ENCODE measurements at regions not wholly inside any gene's neighbourhood (a gene's known extent, or its start where the extent isn't known, plus 50 kb on each side); places are given as distances from the start of the nearest gene placed in this dataset.
"Not testable (repeated sequence)": the region's sequence is repeated elsewhere in the genome, so short reads cannot be mapped to it uniquely, and the experiment has no call there.

GRCh38 chr9:67635067-67635466 is 223.7 kb upstream of the ANKRD20A1 start:
- 43 to 50% methylated on average over 2 of the region's 6 CpGs for WGBS, 2 donors
- not testable (repeated sequence) for H3K9me3 ChIP-seq; H3K36me3 ChIP-seq; H3K4me3 ChIP-seq; H3K27me3 ChIP-seq; ATAC-seq (ENCODE audit: low FRiP score in 2 of 2); H3K27ac ChIP-seq; DNase-seq; H3K4me1 ChIP-seq

DNA sequence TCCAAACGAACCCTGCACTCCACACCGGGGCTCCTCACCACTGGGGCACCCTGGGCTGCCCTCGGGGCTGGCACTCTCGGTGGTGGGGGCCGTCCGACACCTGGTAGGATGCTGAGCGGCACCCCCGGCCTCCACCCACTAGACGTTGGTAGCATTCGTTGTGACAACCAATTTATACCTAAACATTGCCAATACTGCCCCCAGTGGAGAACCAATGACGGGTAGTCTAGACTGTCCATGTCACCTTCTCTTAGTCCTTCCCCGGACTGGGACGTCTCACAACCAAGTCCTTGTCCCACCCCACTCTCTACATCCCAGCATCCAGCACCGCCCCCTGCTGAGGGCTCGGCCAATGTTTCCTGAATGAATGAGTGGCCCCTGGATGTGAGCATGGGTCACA is 246.8 kb upstream of the ANKRD20A1 start:
- not testable (repeated sequence) for H3K27ac ChIP-seq, H3K27me3 ChIP-seq, H3K4me3 ChIP-seq, H3K4me1 ChIP-seq, H3K9me3 ChIP-seq, H3K36me3 ChIP-seq
- peak in 1 of 2 donors; percentile 75 for DNase-seq
- WGBS, 2 donors = 72 to 81% methylated on average over 10 to 13 of the region's 15 CpGs
- peak; percentile 54 to 85 for ATAC-seq (ENCODE audit: low FRiP score in 2 of 2)

DNA sequence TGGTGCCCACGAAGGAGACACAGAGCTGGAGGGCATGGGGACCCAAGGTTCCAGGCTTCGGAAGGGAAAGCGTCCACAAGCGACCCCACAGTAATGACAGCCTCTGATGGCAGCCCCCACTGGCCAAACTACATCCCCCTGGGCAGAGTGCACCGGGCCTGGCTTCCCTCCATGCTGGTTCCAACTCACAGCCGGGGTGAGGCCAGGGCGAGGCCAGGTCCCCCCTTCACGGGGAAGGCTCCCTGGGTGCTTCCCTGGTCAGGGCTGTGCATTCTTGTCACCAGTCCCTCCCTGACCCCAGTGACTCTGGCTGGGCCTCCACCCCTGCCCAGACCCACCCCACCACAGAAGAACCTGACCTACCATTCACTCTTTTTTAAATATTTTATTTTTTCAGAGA is 248.9 kb upstream of the ANKRD20A1 start:
- ATAC-seq (ENCODE audit: low FRiP score in 2 of 2); H3K4me1 ChIP-seq; H3K4me3 ChIP-seq; H3K36me3 ChIP-seq; H3K27me3 ChIP-seq; H3K27ac ChIP-seq; H3K9me3 ChIP-seq: not testable (repeated sequence)
- peak in 1 of 2 donors; percentile 49 for DNase-seq
- 81% methylated on average over 7 of the region's 8 CpGs; no CpG with 5 or more reads in 1 of the 2 donors for WGBS, 2 donors

GRCh38 chr9:67609435-67609834 is 249.3 kb upstream of the ANKRD20A1 start:
- ATAC-seq (ENCODE audit: low FRiP score in 2 of 2); H3K4me1 ChIP-seq; H3K9me3 ChIP-seq; DNase-seq; H3K36me3 ChIP-seq; H3K4me3 ChIP-seq; H3K27ac ChIP-seq; H3K27me3 ChIP-seq: not testable (repeated sequence)
- 85 to 95% methylated on average over 4 of the region's 7 CpGs for WGBS, 2 donors

- H3K27ac ChIP-seq; H3K27me3 ChIP-seq; H3K4me3 ChIP-seq; H3K9me3 ChIP-seq; H3K4me1 ChIP-seq; ATAC-seq (ENCODE audit: low FRiP score in 2 of 2); H3K36me3 ChIP-seq: not testable (repeated sequence)
- 87 to 100% methylated on average over 3 of the region's 9 CpGs for WGBS, 2 donors
- peak in 1 of 2 donors; percentile 53 for DNase-seq
Observed at GRCh38 chr9:67605113-67605512, 253.6 kb upstream of the ANKRD20A1 start.

DNA sequence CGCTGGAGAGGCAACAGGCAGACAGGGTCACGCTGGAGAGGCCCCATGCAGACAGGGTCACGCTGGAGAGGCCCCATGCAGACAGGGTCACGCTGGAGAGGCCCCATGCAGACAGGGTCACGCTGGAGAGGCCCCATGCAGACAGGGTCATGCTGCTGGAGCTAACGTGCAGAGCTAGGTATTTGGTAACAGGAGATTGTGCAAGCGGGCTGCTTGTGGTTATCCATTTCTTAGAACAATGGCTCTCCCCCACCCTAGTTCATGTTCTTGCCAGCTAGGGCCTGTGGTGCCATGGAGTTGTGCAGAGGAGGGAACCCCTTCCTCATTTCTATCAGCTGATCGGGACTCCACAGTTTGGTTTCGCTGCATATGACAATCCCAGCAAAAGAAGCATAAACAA is 255.1 kb upstream of the ANKRD20A1 start:
- WGBS, 2 donors = no CpG with 5 or more reads among the region's 9 CpGs
- peak in 1 of 2 donors; percentile 86 for DNase-seq

GRCh38 chr9:67592424-67592823 is 266.3 kb upstream of the ANKRD20A1 start:
- WGBS, 2 donors = no CpG with 5 or more reads among the region's 8 CpGs
- not testable (repeated sequence) for H3K27me3 ChIP-seq; H3K9me3 ChIP-seq; H3K4me1 ChIP-seq; H3K4me3 ChIP-seq; ATAC-seq (ENCODE audit: low FRiP score in 2 of 2); DNase-seq; H3K27ac ChIP-seq; H3K36me3 ChIP-seq

More for the DNA sequence above, 255.1 kb upstream of the ANKRD20A1 start:
- H3K27me3 ChIP-seq; H3K27ac ChIP-seq; H3K36me3 ChIP-seq; H3K4me3 ChIP-seq; H3K4me1 ChIP-seq; H3K9me3 ChIP-seq; ATAC-seq (ENCODE audit: low FRiP score in 2 of 2): not testable (repeated sequence)
- TF ChIP-seq POLR2AphosphoS5 (IDR thresholded peaks at IDR 0.05) (peak in 1 of 2 donors; percentile 12), EP300 (IDR thresholded peaks at IDR 0.05) (peak in 1 of 4 donors; percentile 24)

DNA sequence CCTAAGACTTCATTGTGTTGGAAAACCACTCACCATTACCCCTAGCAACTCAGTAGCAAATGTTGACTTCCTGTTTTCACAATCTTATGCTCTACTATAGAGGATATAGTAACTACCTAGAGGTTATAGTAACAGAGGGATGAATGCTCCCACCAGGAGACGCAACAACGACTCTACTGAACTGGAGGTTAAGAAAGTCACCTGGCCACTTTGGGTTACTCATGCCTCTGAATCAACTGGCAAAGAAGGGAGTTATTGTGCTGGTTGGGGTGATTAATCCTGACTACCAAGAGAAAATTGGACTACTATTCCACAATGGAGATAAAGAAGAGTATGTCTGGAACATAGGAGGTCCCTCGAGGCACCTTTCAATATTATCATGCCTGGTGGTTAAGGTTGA is 302.9 kb upstream of the ANKRD20A1 start:
- not testable (repeated sequence) for H3K4me1 ChIP-seq; H3K27me3 ChIP-seq; H3K27ac ChIP-seq; ATAC-seq (ENCODE audit: low FRiP score in 2 of 2); H3K9me3 ChIP-seq; H3K36me3 ChIP-seq; DNase-seq; H3K4me3 ChIP-seq
- WGBS, 2 donors = no CpG with 5 or more reads among the region's 3 CpGs

- H3K36me3 ChIP-seq; DNase-seq; H3K27ac ChIP-seq; H3K4me1 ChIP-seq; ATAC-seq (ENCODE audit: low FRiP score in 2 of 2); H3K9me3 ChIP-seq; H3K4me3 ChIP-seq; H3K27me3 ChIP-seq: not testable (repeated sequence)
- WGBS, 2 donors = no CpG with 5 or more reads among the region's 6 CpGs
Observed at GRCh38 chr9:67550044-67550443, 308.7 kb upstream of the ANKRD20A1 start.

DNA sequence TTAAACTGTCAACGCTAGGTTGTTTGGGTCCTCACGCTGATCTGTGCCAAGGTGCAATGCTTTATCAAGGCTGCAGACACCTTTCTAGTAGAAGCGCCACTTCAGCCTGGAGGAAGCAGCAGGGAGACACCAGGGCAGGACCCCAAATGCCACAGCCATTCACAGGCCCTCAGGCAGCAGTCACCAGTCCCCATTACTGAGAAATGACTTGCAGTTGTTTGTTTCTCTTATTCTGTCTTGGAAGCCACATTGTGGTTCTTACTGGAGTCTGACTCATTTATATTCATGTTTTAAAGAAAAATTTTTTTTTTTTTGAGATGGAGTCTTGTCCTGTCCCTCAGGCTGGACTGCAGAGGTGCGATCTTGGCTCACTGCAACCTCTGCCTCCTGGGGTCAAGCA is 328.9 kb upstream of the ANKRD20A1 start:
- H3K27ac ChIP-seq; DNase-seq; H3K27me3 ChIP-seq; H3K9me3 ChIP-seq; H3K36me3 ChIP-seq; ATAC-seq (ENCODE audit: low FRiP score in 2 of 2); H3K4me3 ChIP-seq; H3K4me1 ChIP-seq: not testable (repeated sequence)
- no CpG with 5 or more reads among the region's 4 CpGs for WGBS, 2 donors

GRCh38 chr9:67516938-67517337 is 341.8 kb upstream of the ANKRD20A1 start:
- not testable (repeated sequence) for H3K27me3 ChIP-seq; H3K4me3 ChIP-seq; H3K9me3 ChIP-seq; ATAC-seq (ENCODE audit: low FRiP score in 2 of 2); DNase-seq; H3K4me1 ChIP-seq; H3K27ac ChIP-seq; H3K36me3 ChIP-seq
- WGBS, 2 donors = no CpG with 5 or more reads among the region's 5 CpGs

- not testable (repeated sequence) for H3K27me3 ChIP-seq; H3K27ac ChIP-seq; DNase-seq; H3K4me3 ChIP-seq; H3K36me3 ChIP-seq; H3K4me1 ChIP-seq; H3K9me3 ChIP-seq; ATAC-seq (ENCODE audit: low FRiP score in 2 of 2)
- WGBS, 2 donors = no CpG with 5 or more reads among the region's 10 CpGs
Observed at GRCh38 chr9:67514587-67514986, 344.1 kb upstream of the ANKRD20A1 start.

DNA sequence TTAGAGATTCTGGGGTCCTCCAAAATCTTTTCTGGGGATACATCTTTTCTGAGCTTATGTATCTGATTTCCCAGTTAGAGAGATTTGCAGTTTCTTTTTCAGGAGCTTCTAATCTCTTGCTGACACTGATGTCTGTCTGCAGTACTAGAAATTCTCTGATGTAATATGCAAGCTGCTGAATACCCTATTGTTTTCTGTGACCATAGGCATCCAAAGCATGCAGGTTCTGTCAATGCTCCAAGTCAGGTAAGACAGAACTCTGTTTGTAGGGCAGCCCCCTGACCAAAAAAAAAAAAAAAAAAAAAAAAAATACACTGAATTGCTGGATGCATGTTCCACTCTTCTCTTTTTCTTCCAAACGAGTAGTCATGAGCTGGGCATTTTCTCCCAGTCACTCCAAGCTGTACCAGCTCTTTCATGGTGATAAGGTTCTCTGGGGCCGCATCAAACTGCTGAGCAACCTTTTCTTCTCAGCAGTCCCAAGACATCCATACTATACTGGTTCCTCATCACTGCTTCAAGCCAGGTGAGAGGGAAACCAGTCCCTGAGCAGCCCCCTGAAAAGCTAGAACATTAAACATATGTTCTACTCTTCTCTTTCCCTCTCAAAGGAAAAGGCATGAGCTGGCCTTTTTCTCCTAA is 354.9 kb upstream of the ANKRD20A1 start:
- no CpG with 5 or more reads among the region's 2 CpGs for WGBS, 2 donors
- not testable (repeated sequence) for ATAC-seq (ENCODE audit: low FRiP score in 2 of 2)

More for the DNA sequence above, 354.9 kb upstream of the ANKRD20A1 start:
- not testable (repeated sequence) for H3K4me3 ChIP-seq, H3K4me1 ChIP-seq, DNase-seq, H3K27me3 ChIP-seq, H3K36me3 ChIP-seq, H3K9me3 ChIP-seq, H3K27ac ChIP-seq

Measured in upper lobe of left lung (tissue), 6 donors.